ENCODE measurements at regions not wholly inside any gene's neighbourhood (a gene's known extent, or its start where the extent isn't known, plus 50 kb on each side); places are given as distances from the start of the nearest gene placed in this dataset.

DNA sequence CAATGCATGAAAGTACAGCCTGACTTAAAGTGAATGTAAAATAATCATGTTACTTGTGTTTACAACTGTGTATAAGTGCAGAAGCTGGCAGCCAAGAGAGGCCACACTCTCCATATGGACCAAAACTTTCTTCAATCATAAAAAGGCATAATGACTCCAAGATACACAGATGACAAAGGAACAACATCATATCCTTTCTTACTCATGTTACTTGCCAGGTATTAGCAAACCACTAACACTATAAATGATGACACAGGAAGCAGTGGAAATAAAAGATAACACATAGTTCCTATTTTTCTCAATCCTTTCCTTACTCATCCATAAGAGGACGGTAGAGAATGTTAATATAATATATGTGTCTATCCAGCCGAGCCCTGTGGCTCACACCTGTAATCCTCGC, 400.0 kb upstream of the CDH2 start:
- TF ChIP-seq, protein P1, sequence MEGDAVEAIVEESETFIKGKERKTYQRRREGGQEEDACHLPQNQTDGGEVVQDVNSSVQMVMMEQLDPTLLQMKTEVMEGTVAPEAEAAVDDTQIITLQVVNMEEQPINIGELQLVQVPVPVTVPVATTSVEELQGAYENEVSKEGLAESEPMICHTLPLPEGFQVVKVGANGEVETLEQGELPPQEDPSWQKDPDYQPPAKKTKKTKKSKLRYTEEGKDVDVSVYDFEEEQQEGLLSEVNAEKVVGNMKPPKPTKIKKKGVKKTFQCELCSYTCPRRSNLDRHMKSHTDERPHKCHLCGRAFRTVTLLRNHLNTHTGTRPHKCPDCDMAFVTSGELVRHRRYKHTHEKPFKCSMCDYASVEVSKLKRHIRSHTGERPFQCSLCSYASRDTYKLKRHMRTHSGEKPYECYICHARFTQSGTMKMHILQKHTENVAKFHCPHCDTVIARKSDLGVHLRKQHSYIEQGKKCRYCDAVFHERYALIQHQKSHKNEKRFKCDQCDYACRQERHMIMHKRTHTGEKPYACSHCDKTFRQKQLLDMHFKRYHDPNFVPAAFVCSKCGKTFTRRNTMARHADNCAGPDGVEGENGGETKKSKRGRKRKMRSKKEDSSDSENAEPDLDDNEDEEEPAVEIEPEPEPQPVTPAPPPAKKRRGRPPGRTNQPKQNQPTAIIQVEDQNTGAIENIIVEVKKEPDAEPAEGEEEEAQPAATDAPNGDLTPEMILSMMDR (conservative IDR thresholded peaks at IDR 0.05), result no peak
- no peak for TF ChIP-seq ZFX (IDR thresholded peaks at IDR 0.05)
